ENCODE measurements at regions not wholly inside any gene's neighbourhood (a gene's known extent, or its start where the extent isn't known, plus 50 kb on each side); places are given as distances from the start of the nearest gene placed in this dataset.
A peak's percentile ranks its signal among the peaks of the same experiment; 100 is the strongest.

- no peak overlapping the region for H3K4me3 ChIP-seq (ENCODE audit: low read depth, low read length)
- DNase-seq (ENCODE audit: low read depth), result peak; percentile 16
- TF ChIP-seq CTCF (conservative IDR thresholded peaks at IDR 0.05; ENCODE audit: low read depth, low read length), result no peak
These were observed 69.2 kb upstream of the ARID2 start for GRCh38 chr12:45660330-45660729.

- no peak for TF ChIP-seq CTCF (conservative IDR thresholded peaks at IDR 0.05; ENCODE audit: low read depth, low read length)
- H3K4me3 ChIP-seq (ENCODE audit: low read depth, low read length), result no peak overlapping the region
- no peak for DNase-seq (ENCODE audit: low read depth)
These were observed 66.1 kb upstream of the ARID2 start for GRCh38 chr12:45663455-45663854.

DNA sequence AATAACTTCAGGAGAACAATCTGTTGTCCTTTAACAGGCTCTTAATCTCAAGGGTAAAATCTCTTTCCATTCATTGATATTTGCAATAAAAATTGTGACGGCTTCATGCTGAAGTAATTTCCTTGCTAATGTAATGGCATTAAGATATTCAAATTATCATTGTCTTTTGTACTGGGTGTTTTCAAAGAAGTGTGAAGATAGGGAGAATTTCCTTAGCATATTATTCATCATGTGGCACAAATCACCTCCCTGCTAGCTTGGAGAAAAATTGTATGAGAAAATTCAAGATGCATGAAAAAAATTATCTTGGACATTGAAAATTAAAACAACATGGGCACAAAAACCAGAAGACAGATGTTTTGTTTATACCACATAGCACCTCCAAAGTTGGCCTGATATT lies 63.6 kb upstream of the ARID2 start:
- no peak overlapping the region for H3K4me3 ChIP-seq (ENCODE audit: low read depth, low read length)
- no peak for DNase-seq (ENCODE audit: low read depth)
- TF ChIP-seq CTCF (conservative IDR thresholded peaks at IDR 0.05; ENCODE audit: low read depth, low read length), result no peak

- H3K4me3 ChIP-seq (ENCODE audit: low read depth, low read length), result no peak overlapping the region
- no peak for TF ChIP-seq CTCF (conservative IDR thresholded peaks at IDR 0.05; ENCODE audit: low read depth, low read length)
- no peak for DNase-seq (ENCODE audit: low read depth)
These were observed 63.1 kb upstream of the ARID2 start for GRCh38 chr12:45666396-45666795.

GRCh38 chr12:45666816-45667215 lies 62.7 kb upstream of the ARID2 start:
- TF ChIP-seq CTCF (conservative IDR thresholded peaks at IDR 0.05; ENCODE audit: low read depth, low read length), result no peak
- H3K4me3 ChIP-seq (ENCODE audit: low read depth, low read length), result no peak overlapping the region
- no peak for DNase-seq (ENCODE audit: low read depth)

DNA sequence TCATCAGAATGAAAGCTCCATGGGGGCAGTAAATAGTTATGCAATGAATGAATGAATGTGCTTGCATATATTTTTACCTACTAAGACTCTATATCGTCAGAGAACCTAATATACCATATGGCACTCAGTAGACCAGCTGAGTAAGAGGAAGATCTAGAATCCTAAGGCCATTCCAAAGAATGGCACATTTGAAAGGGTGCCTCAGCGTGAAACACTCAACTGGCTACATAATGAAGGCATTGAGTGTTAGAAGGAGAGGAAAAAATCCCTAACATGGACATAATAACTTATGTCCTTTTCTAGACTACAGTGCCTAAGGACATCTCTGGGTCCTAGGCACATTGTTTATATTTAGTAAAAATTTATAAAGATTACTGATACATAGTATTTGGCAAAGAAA lies 61.7 kb upstream of the ARID2 start:
- DNase-seq (ENCODE audit: low read depth), result no peak
- H3K4me3 ChIP-seq (ENCODE audit: low read depth, low read length), result no peak overlapping the region
- no peak for TF ChIP-seq CTCF (conservative IDR thresholded peaks at IDR 0.05; ENCODE audit: low read depth, low read length)

DNA sequence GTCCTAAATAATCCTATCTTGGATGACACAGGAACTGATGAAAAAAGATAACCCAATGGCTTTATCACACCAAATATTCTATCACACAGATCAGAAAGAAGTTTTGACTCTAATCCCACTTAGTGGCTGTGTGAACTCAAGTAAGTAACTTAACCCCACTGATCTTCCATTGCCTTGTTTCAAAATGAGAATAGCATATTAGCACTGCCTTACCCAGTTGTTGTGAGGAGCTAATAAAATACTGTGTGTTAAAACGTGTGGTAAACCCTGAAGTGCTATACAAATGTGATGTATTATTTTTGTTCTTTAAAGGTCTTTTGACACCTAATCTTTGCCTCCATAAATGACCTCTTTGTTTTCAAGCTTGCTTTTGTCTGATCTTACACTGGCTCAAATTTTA lies 60.9 kb upstream of the ARID2 start:
- no peak for DNase-seq (ENCODE audit: low read depth)

More for the DNA sequence above, 60.9 kb upstream of the ARID2 start:
- TF ChIP-seq CTCF (conservative IDR thresholded peaks at IDR 0.05; ENCODE audit: low read depth, low read length), result no peak
- H3K4me3 ChIP-seq (ENCODE audit: low read depth, low read length), result no peak overlapping the region
